HG03060 (cell line): ENCODE measurements at regions not wholly inside any gene's neighbourhood (a gene's known extent, or its start where the extent isn't known, plus 50 kb on each side); places are given as distances from the start of the nearest gene placed in this dataset.

Experiments used
- ATAC-seq: cut with Tn5 transposase; IDR thresholded peaks from one replicate; pipeline ENCODE4 v1.9.1; 2021; ENCODE audit warnings: low read depth, moderate number of reproducible peaks; ENCODE audit not compliant: unreplicated experiment

DNA sequence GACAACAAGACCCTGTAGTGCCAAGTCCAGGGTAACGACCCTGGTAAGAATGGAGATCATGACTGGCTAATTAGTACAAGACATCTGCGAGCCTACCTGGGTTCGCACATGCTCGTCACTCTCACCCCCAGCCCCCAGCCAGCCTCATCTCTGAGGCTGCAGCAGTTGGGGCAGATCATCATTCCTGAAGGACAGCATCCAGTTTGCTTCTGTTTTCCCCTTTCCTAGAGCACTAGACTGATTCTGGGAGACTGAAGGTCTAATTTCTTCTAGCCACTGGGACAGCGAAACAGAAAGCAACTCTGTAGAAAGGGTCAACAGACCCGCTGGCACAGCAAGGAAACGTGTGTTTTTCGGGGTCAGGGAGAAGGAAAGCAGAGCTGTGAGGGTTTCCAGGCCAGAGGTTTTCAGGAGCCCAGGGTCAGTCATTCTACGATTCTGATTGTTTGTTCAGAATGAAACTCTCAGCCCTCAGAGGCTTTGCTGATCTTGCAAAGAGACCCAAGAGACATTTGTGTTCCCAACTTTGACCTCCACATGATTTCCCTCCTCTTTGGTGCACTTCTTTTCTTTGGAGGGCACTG lies 343.1 kb upstream of the NOCT start:
- ATAC-seq = peak; percentile 42

DNA sequence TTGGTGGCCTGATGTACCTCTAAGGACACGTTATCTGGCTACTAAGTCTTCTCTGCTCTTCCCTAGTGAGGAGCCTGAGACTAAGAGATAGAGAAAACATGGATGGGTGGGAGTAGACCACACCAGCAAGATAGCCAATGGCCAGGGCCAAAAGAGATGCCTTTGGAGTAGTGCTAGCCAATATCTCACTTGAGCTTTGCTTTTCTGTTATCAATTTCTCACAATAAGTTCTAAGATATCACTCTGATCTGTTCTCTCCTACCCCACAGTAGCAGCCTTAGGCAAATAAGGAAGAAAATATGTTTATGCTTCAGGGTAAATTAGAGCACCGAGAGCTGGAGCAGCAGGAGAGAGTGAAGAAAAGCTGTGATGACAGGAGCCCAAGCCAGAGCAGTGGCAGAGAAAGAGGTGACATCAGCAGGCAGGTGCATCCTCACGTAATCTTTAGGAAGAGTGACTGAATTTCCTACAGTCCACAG lies 343.9 kb upstream of the NOCT start:
- ATAC-seq = no peak

DNA sequence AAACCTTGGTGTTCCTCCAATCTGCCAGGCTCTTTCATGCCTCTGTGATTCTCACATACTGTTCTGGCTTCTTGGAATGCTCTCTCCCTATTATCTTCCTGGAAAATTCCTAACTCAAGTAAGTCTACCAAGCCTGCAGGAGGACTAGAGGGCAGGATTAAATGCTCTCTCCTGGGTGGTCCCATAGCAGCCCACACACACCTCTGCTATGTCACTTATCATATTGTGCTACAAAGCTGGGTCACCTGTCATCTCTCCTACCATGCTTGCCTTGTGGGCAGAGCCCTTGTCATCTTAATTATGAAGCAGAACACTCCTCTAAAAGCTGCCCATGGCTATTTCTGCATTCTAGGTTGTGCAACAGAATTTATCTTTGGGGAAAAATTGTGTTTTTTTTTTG lies 344.5 kb upstream of the NOCT start:
- no peak for ATAC-seq

- no peak for ATAC-seq
Measured at GRCh38 chr4:138670681-138671080, 344.9 kb upstream of the NOCT start.

- peak; percentile 70 for ATAC-seq
Measured at GRCh38 chr4:138669479-138670315, 345.9 kb upstream of the NOCT start.

DNA sequence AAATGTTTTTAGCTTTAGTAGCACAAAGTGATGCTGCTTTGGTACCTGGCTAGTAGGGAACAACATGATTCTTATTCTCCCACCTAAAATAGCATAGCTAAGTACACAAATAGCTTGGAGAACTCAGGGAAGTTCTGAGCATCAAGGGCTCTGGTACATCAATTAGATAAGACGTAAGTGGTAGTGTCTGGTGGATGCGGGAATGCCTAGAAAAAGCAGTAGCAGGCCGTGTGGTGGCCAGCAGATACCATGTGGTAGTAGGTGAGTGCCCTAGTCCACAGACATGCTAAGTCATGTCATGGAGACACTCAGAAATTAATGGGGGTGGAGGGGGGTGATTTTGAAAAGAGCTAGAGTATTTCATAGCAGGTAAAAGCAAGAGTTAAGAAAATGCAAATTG lies 347.3 kb upstream of the NOCT start:
- no peak for ATAC-seq

DNA sequence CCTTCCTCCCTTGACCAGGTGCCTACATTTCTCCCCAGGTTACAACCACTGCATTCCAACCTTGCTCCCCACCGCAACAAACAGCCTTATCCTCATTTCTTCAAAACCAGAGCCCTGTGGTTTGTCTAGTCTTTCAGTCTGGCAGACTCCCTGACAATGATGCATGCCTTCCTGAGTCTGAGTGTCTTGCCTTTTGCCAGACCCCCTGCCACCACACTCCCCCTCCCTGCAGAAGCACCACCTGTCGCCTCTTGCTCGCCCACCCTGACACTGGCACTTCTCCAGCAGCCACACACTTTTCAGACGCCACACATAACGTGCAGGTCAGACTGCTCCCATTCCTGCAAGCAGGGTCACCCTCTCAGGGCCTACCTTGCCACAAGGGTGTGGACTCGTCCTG lies 349.2 kb upstream of the NOCT start:
- ATAC-seq = no peak

DNA sequence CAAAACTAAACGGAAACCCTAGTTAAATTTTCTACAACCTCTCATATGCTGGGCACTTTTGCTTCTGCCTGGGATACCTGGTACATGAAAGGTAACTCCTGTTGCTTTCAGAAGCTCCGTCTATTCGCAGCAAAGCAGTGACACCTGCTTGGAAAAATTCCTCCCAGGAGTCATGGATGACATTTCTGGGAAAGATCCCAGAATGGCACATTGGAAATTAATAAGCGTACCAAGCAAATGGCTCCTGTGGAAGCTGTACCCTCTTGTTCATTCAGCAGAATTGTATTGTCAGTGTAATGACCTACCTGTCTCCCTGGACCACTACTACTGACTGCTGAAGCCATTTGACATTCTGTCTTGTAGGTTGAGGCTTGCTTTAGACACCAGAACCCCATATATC lies 349.7 kb upstream of the NOCT start:
- no peak for ATAC-seq

DNA sequence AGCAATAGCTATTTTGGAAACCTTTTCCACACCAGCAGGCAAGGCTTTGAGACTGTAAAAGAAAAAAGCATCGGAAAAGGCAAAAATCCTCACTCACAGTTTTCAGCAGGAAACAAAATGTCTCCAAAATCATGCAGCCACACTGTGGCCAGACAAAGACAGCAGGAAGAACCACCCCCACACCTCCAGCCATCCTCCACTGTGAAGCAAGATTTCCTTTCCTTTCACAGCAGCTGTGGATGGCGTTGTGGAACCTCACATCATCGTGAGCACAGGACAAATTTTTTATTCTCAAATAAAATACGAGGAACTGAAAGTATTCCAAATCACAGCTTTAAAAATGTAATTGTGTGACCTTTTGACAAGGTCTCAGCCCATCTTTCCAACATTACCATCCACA lies 351.7 kb upstream of the NOCT start:
- no peak for ATAC-seq

DNA sequence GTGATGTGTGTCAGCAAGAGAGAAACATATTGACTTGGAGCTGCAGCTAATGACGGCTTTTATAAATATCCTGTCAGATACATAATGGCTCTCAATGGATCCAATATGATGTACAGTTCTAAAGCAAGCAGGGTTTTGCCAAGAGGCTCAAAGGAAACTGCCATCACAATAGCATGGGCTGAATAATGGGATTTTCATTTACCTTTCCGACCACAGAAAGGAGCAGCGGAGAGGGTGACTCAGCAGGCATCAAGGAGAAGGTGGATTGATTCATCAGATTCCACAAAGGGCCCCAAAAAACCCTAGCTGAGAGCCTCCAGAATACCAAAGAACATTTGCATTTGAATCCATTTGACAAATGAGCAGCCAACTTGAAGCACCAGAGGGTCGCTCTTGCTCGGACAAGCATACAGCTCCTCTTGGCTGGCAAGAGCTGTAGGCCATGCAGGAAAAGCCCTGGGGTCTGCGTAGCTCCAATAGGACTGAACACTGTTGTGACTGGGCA lies 355.7 kb upstream of the NOCT start:
- no peak for ATAC-seq

DNA sequence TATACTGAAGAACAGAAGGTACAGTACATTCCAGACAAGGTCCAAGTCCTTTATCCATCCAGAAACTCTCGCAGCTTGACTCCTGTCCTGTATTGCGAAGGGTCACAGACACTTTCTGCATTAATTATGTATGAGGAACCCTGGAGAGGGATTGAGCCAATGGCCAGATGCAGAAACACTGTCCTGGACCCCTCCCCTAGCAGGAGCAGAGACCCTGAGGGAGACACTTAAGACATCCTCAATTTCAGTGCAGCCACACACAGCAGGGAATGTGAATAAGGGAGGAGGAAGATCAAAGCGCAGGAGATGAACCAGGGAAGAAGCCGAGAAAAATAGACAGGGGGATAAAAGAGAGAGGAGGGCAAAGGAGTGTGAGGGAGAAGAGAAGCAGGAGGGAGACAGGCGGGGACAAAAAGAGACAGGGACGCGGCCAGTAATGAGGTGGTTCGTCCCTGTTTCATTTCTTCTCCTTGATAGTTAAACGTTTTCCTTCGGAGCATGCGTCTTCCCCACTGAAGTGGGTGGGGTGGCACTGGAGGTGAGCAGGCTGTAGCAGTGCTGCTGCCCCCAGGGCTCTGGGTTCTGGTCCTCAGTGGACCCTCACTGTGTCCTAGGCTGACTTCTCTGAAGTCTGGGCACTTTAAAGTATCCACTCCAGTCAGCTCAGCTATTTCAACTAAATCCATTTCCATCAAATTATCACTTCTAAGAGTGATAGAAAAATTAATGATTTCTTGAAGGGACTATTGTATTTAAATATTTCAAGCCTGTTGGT lies 356.4 kb upstream of the NOCT start:
- no peak for ATAC-seq

DNA sequence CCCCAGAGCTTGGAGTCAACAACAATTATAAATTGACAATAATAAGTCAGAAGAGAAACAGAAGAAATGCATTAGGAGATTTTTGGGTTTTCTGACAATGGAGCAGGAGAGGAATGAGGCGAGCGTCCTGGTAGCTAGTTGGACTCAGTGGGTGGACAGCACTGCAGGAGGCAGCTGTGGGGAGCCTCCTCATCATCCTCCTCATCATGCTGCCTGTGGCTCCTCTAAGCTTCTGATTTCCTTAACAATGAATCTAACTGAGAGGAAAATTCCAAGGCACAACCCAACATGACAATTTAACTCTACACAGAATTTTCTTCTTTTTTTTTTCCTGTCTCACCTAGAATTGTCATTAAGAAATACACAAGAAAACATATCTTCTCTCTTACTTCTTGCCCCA lies 357.1 kb upstream of the NOCT start:
- no peak for ATAC-seq

- ATAC-seq = no peak
Measured at GRCh38 chr4:138656990-138657389, 358.6 kb upstream of the NOCT start.

DNA sequence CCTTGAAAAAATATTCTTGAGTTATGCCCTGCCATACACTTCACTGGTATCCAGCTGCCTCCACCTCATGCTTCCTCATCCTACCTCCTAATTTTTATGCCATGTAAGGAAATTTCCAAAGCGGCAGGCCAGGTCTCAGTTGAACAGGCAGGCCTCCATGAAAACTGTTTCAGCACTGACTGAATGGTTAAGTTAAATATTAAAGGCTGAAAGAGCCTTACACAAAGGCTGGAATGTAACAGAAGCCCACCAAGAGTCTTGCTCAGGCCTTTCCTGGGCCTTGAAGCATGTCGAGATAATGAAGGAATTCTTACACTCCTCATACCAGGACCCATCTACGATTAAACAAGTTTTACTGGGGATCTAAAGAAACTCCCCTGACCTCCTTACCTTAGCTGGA lies 359.6 kb upstream of the NOCT start:
- ATAC-seq = no peak

DNA sequence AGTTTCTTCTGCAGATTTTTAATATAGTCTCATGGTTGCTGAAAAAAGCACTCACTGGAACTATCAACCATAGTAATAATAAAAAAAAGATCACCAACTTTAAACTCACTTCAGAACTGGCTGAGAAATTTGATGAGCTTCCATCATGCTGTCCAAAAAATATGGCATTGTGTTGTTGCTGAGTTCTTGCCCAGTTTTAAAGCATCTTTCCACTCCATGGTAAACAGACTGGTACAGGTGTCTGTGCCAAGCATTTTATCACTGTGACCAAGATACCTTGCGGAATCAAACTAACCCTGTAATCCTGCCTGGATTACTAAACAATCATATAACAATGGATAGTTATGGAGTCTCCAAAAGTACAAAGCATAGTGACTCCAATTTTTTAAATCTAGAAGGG lies 360.3 kb upstream of the NOCT start:
- no peak for ATAC-seq

- peak; percentile 57 for ATAC-seq
Measured at GRCh38 chr4:138650929-138651448, 364.6 kb upstream of the NOCT start.

GRCh38 chr4:138650495-138650894 lies 365.1 kb upstream of the NOCT start:
- ATAC-seq = no peak

DNA sequence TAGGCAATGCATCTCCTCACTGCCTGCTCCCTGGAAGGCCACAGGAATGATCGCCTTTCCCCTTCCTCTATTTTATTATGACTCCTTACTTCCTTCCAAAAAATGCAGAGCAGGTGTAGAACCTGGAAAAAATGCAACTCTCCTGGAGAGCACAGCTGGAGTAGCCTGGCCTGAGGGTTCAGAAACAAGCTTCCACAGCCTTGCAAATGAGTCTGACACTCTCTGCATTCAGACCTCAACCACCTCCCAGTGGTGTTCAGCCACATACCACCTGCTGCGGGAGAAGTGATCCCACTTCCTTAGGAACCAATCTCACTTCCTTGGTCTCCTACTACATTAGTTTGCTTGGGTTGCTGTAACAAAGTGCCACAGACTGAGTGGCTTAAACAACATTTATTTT lies 368.1 kb upstream of the NOCT start:
- ATAC-seq = no peak

- ATAC-seq = no peak
Measured at GRCh38 chr4:138646383-138646782, 369.2 kb upstream of the NOCT start.

DNA sequence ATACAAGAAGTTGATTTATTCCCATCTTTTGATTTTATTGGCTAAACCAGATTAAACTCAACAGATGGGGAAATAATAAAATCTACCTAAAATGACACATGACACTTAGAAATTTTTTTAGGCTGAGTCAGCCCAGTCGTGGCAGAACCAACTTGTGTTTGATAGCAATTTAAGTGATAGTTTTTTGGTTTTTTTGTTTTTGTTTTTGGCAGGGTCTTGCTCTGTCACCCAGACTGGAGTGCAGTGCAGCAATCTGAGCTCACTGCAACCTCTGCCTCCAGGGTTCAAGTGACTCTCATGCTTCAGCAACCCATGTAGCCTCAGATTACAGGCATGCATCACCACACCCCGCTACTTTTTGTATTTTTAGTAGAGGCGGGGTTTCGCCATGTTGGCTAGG lies 370.3 kb upstream of the NOCT start:
- no peak for ATAC-seq

DNA sequence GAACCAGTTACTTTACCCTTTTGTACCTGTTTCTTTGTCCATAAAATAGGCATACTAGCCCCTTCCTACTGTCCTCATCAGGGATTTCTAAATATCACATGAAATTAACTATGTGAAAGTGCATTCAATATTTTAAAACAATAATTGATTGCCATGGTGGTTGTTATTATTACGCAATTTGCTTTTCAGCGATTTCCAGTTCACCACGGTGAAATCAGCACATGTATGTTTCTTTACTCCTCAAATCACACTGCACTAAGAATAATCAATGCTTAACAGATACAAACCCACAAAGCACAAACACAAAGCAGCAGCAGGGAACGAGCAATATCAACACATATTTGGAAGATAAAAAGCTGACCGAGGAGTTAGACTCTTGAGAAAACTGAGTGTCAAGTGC lies 371.3 kb upstream of the NOCT start:
- no peak for ATAC-seq
